DMS114 treated with DMSO at 0.1 percent for 48 hours (cell line): ENCODE measurements at regions not wholly inside any gene's neighbourhood (a gene's known extent, or its start where the extent isn't known, plus 50 kb on each side); places are given as distances from the start of the nearest gene placed in this dataset.

Experiments
- DNase-seq: peaks from one replicate; lab custom pipeline; 2025; ENCODE audit not compliant: unreplicated experiment; lab: John Stamatoyannopoulos, UW

- no peak for DNase-seq
Observed at GRCh38 chr11:134639586-134640330, 227.7 kb upstream of the B3GAT1 start.

DNA sequence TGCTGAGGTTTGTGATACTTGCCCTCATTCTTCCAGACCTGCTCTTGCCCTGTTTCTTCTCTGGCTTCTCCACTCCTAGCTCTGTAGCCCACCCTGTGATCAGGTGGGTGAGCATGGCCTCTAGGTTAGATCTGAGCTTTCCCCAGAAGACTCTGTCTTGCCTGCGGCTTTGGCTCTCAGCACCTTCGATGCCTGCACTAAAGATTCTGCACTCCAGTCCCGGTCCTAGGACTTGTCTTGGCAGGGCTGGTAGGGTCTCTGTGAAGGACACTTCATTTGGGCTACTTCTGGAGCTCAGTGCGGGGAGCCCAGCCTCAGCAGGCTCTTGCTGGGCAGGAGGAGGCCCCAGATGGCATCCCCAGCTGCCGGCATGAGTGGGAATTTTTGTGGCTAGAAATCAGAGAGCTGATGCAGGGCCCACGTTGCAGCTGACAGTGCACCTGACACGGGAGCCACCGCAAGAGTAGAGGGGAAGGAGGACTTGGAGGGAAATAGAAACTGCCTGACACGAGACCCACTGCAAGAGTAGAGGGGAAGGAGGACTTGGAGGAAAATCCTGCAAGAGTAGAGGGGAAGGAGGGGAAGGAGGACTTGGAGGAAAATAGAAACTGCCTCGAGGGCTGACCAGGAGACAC, 226.9 kb upstream of the B3GAT1 start:
- DNase-seq, result no peak

DNA sequence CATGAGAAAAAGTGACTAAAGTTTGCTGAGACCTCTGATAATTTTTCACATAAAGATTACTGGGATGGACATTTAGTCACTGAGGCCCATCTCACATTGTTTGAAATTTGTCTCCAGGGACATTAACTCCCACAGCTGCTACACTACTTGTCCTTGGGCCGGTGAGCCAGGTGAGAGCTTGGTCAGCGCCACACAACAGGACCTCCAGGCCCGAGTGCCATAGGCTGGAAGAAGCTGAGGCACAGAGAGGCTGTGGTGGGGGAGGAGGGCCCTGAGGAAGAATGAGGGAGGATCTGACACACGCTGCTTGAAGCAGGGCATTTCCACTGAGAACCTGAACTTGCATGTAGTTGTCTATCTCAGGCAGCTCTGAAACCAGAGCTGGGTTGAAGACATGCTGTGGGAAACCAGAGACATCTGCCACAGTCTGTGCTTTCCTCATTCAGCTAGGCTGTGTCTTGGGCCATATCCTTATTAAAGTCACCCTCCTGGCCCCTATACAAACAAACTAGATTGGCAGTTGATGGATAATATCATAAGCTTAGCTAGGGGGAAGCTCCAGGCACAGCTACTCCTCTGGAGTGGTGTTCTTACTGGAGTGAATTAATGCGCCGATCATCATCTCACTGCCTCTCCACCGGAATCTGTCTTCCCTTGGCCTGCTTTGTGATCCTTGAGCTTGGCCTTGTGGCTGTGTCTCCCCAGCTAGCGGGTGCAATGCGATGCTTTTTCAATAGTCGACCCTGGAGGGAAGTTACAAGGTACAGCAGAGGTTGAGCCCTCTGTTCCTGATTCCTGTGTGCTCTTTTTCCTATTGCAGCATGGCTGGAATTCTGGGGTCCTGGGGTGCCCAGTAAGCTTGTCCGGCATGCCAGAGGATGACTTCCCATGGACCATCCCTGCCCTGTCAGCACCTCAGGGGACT, 225.3 kb upstream of the B3GAT1 start:
- DNase-seq, result no peak

- DNase-seq, result no peak
Observed at GRCh38 chr11:134636071-134636470, 224.0 kb upstream of the B3GAT1 start.

DNA sequence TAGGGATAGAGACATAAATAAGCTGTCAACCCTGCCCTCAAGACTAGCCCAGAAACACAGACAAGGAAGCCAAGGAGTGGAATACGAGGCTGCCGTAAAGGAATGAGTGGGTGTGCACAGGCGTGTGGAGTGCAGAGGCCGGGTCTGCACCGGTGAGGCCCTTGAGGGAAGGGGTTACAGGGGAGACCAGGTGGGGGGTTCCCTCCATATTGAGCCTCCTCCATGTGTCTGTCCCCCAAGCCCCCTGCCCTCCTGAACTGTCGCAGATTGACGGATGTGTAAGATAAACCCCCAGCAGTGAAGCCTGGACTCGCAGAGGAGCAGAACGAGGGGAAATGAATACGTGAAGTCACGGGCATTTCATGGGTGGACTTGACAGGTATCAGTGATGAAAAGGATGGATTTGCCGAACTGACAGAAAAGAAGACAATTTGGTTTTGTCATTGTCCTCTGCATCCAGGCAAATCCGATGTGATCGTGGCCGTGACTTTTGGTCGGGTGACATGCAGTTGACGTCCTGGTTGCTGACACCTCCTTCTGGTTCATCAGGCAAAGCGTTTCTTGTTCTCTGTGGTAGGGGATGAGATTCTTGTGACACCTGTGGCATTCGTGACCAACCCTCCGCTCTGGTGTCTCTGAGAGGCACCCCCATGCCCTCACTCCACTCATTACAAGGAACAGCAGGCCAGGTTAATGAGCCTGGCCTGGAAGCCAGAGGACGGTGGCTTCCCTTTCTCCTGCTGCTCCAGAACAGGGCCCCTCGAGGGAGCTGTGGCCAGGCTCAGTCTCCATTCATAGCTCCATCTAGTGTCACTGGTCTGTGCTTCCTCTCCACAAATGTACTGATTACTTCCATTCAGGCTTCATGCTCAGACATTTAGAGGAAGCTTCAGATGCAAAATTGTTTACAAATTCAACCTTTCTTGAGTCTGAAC, 223.1 kb upstream of the B3GAT1 start:
- no peak for DNase-seq

- DNase-seq, result no peak
Observed at GRCh38 chr11:134633276-134633675, 221.2 kb upstream of the B3GAT1 start.

GRCh38 chr11:134632347-134633119, 220.5 kb upstream of the B3GAT1 start:
- DNase-seq, result no peak

DNA sequence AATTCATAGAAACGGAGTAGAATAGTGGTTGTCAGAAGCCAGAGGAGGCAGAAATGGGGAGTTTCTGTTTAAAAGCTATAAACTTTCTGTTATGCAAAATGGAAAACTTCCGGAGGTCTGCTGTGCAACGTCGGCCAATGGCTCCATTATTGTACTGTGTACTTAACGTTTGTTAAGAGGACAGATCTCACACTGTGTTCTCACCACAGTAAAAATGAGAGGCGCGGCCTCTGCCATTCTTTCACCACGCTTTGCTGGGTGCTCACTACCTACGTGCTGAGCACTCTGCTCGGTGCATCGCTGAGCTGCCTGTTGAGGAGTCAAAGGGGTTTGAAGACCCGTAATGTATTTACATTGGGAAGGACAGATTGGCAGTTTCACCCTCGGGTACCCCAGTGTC, 218.8 kb upstream of the B3GAT1 start:
- DNase-seq, result no peak

DNA sequence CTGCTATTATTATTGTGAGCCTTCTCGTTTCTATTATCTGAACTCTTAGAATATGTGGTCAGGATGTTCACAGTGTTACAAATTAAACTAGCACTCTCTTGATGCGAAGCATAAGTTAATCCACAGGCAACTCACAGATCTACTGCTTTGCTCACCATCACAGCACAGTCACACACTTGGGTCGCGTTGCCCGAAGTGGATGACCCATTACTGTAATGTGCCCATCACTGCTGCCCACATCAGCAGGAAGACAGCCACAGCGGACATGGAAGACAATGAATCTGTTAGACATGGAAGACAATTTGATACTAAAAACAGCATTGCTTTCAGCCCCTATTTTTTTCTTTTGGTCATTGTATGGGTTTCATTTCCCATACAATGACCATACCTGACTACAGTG, 216.4 kb upstream of the B3GAT1 start:
- no peak for DNase-seq

- no peak for DNase-seq
Observed at GRCh38 chr11:134626032-134626431, 214.0 kb upstream of the B3GAT1 start.

DNA sequence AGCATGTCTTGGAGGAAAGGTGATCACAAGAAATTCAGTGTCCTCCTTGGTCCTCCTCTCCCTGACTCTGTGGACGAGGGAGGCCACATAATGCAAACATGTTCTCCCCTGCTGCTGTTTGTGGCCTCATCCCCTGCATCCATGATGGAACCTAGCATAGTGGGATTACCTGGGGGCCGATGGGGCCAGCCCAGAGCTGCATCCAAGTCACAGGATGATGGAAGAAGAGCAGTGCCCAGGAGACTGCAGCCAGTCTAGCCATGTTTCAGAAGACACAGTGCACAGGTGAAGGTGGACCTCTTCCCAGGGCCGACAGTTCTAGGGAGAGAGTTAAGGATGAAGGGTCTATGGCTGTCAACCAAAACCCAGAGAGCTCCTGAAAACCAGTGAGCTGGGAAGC, 213.6 kb upstream of the B3GAT1 start:
- no peak for DNase-seq

DNA sequence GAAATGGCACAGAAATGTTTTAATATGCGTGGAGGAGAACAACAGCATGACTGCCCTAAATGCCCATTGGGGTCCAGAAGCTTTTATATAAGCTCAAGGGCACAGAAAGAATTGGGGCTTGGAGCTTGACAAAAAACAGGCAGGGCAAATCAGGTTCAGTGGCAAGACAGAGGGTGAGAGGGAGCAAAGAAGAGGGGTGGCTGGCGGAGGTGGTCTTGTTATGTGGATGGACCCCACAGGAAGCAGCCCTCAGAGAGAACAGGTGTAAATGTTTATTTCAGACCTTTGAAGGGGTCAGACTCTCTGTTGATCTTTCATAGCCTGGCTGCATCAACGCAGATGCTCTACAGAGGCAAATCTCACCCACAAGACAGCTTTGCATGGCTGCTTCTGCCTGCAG, 213.1 kb upstream of the B3GAT1 start:
- DNase-seq, result no peak

GRCh38 chr11:134624166-134624920, 212.3 kb upstream of the B3GAT1 start:
- no peak for DNase-seq

DNA sequence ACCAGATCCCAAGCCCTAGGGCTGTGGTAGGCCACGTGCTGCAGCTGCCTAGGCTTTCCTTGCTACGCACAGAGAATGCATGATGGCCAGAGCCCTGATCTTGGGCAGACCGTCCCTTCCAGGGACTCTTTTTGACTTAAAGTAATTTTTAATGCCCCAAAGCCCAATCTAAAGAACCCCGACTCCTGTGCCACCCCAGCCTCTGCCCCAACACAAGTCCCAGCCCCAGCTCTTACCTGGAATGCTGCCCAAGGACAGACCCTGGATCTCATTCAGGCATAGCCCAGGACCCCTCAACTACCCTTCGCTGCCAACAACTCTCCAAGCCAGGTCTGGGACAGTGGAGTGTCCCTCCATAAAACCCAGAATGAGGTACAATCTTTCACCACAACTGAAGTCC, 211.7 kb upstream of the B3GAT1 start:
- DNase-seq, result no peak

DNA sequence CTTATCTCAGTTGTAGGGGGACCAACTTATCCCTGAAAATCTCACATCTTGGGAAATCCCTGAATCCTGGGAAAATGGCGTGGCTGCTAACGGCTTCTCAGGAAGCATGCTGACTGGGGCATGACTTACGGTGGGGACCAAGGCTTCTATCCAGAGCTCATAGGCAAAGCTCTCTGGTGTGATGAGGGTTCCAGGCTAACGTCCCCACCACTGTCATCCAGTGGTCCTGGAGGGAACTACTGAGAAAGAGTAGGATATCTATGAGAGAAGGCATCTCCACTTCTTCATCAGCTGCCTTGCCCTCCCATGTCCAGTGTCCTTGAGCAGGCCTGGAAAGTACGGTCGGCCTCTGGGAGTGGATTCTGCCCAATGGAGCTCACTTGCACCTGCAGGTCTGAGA, 210.4 kb upstream of the B3GAT1 start:
- no peak for DNase-seq

DNA sequence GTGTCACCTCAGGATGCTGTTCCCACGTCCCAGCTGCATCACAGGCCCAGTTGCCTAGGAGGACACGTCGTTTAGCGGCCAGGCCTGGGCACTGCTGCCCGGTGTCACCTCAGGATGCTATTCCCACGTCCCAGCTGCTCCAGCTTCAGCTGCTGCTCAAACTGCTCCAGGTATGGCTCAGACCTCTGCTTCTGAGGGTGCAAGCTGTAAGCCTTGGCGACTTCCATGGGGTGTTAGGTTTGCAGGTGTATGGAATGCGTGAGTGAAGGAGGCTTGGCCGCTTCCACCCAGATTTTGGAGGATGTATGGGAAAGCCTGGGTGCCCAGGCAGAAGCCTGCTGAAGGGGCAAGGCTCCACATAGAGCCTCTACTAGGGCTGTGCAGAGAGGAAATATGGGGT, 205.3 kb upstream of the B3GAT1 start:
- DNase-seq, result no peak

GRCh38 chr11:134616038-134616437, 204.0 kb upstream of the B3GAT1 start:
- DNase-seq, result no peak

- no peak for DNase-seq
Observed at GRCh38 chr11:134615041-134615615, 203.1 kb upstream of the B3GAT1 start.

- DNase-seq, result no peak
Observed at GRCh38 chr11:134614141-134614540, 202.1 kb upstream of the B3GAT1 start.
